HG03469 (cell line): ENCODE measurements at regions not wholly inside any gene's neighbourhood (a gene's known extent, or its start where the extent isn't known, plus 50 kb on each side); places are given as distances from the start of the nearest gene placed in this dataset.

Source experiments
- ATAC-seq: cut with Tn5 transposase; IDR thresholded peaks from one replicate; pipeline ENCODE4 v1.9.1; 2021; ENCODE audit warnings: mild to moderate bottlenecking, moderate library complexity, moderate number of reproducible peaks; ENCODE audit not compliant: unreplicated experiment

DNA sequence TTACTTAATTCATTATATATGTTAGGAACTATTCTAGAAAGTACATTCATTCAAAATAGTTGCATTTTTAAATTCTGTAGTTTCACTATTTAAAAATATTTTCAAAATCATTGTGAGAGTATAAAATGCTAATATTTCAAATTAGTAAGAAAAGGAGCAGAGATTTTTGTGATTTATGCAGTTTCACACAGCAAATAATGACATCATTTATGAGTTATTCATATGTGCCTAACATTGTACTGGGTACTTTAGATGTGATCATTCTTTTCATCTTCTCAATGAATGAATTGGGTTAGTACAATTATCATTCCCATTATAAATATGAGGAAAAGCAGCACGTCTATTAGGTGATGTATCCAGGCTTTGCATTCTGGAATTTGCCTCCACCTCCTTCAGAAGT is 1451.0 kb upstream of the IGFBP7 start:
- ATAC-seq, result no peak

DNA sequence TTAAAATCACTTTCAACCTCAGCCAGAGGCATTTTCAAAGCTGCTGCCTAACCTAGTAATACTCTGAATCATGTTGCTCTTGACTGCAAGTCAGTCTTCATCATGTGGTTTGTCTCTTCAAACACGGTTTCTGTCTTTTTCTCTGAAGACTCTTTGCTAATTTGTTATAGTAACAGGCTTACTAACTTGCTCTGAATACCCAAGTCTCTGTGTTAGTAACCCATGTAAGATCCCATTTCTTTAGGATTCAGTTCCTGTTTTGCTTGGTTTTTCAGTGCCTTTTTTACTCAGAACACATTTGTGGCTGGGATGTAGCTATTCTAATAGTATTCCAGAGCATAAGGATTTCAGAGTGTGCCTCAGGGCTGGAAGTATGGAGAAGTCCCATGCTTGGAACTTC is 1450.6 kb upstream of the IGFBP7 start:
- no peak for ATAC-seq

DNA sequence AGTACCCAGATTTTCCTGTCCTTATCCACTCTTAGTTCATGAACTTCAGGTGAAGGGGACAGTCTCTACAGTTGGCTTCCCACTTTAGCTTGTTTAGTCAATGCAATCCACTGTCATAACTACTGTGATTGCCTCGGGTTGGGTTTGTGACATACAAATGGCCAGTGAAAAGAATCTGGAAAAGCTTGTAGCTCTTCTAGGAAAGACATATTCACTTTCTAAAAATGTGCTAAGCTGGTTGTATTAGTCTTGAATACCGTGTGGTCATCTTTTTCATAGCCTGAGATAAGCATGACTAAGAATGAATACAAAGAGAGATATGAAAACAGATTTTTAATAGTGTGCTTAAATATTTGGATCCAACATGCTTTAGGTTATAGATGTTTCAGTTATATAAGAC is 1443.5 kb upstream of the IGFBP7 start:
- ATAC-seq, result no peak

GRCh38 chr4:58553031-58553430 is 1442.8 kb upstream of the IGFBP7 start:
- ATAC-seq, result no peak

- no peak for ATAC-seq
Measured at GRCh38 chr4:58551676-58552075, 1441.5 kb upstream of the IGFBP7 start.

GRCh38 chr4:58543465-58543864 is 1433.3 kb upstream of the IGFBP7 start:
- ATAC-seq, result no peak

- ATAC-seq, result no peak
Measured at GRCh38 chr4:58541926-58542325, 1431.7 kb upstream of the IGFBP7 start.

GRCh38 chr4:58522765-58523382 is 1412.7 kb upstream of the IGFBP7 start:
- no peak for ATAC-seq

- no peak for ATAC-seq
Measured at GRCh38 chr4:58515226-58515625, 1405.0 kb upstream of the IGFBP7 start.

- ATAC-seq, result no peak
Measured at GRCh38 chr4:58514299-58514698, 1404.1 kb upstream of the IGFBP7 start.

- no peak for ATAC-seq
Measured at GRCh38 chr4:58510652-58511051, 1400.5 kb upstream of the IGFBP7 start.

DNA sequence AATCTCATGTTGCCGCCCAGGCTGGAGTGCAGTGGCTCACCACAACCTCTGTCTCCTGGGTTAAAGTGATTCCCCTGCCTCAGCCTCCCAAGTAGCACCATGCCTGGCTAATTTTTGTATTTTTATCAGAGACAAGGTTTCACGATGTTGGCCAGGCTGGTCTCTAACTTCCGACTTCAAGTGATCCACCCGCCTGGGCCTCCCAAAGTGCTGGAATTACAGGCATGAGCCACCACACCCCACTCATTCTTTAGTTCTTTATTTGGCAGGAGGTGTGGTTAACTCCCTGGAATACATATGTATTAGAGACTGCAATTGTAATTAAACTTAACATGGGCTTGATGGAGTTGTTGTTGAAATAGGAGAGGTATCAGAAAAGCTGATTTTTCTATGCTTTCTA is 1396.9 kb upstream of the IGFBP7 start:
- no peak for ATAC-seq

DNA sequence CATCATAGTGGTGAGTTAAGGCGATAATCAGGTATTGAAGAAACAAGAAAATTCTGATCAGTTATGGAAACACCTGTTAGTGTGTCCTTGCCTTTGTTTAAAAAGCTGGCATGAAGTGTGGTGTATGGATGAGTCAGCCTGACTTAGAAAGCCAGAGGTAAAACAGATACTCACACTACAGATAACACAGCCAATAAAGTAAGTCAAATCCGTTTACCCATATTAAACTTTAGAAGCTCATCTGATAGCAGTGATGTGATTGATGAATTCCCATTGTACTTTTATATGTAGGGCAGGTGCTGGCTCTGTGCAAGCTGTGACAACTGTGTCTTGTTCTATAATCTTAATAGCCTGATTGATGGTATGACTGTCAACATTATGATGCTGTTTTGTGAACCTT is 1392.7 kb upstream of the IGFBP7 start:
- no peak for ATAC-seq

DNA sequence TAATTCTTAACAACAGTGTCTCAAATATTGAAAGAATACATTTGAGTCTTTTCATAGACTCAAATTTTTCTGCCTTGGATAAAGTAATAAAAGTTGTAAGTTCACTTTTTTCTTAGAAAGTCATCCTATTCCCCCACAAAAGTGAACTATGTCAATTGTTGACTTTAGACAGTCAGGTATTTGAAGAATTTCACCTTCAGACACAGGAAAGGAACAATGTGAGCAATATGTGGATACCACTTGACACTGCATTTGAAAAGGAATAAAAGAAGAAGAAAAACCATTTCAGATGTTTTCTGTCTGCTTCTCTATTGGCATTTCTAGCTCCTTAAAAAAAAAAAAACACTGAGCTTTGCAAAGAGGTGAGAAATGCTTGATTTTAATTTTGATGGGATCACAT is 1389.0 kb upstream of the IGFBP7 start:
- no peak for ATAC-seq

DNA sequence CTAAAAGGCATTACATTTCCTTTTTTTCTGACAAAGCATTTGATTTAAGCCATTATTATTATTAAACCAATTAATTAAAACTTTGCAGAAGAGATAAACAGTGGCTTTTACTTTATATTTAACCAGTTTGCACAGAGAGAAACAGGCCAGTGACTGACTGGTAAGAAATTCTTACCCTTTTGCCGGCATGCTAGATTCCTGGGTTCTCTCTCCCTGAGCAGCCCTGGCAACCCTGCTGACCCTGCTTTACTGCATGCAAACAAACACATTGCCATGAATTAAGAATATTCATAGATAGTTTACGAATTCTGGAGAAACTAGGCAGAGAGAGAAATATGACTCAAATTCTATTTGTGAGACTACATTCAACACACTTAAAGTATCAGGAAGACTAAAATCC is 1381.4 kb upstream of the IGFBP7 start:
- no peak for ATAC-seq

GRCh38 chr4:58477950-58478349 is 1367.8 kb upstream of the IGFBP7 start:
- no peak for ATAC-seq

DNA sequence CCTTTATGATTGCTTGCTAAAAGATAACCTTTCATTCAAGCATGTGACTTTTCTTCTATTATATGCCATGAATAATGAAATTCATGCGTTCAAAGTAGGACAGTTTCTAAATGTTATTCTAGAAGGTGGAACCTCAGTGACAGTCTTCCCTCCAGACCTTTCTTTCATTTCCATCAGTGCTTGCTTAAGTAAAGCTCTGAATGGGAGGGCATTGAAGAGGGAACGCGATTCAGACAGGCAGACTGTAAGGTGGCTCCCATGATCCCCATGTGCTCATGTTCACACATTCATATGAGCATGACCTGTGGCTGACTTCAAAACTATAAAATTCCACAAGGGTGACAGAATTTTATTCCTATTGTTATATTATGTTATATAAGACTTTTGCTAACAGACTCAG is 1367.3 kb upstream of the IGFBP7 start:
- ATAC-seq, result no peak

GRCh38 chr4:58475097-58475496 is 1364.9 kb upstream of the IGFBP7 start:
- ATAC-seq, result no peak

DNA sequence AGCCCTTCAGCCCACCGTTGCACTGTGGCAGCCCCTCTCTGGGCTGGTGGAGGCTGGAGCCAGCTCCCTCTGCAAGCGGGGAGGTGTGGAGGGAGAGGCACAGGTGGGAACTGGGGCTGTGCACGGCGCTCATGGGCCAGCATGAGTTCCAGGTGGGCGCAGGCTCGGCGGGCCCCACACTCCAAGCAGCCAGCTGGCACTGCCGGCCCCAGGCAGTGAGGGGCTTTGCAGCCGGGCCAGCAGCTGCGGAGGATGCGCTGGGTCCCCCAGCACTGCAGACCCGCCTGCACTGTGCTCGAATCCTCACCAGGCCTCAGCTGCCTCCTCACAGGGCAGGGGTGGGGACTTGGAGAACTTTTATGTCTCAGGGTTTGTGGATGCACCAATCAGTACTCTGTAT is 1354.8 kb upstream of the IGFBP7 start:
- ATAC-seq, result no peak

- ATAC-seq, result no peak
Measured at GRCh38 chr4:58456727-58457384, 1346.7 kb upstream of the IGFBP7 start.

GRCh38 chr4:58453956-58454355 is 1343.8 kb upstream of the IGFBP7 start:
- no peak for ATAC-seq

DNA sequence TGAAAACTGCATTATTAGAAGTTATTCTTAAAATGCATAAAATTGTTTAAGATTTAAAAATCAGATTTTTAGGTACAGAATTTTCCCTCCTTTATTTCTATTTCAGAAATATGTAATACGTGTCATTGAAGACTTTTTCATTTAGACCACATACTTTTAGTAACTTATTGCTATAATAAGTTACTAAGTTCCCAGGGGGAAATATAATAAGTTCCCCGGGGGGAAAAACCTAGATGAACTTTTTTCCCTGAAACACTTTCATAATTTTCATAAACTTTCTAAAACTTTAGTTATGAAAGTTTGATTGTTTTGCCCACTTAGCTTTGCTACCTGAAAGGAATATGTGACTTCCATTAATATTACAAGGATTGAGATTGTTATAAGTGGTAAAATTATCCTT is 1341.5 kb upstream of the IGFBP7 start:
- ATAC-seq, result no peak

DNA sequence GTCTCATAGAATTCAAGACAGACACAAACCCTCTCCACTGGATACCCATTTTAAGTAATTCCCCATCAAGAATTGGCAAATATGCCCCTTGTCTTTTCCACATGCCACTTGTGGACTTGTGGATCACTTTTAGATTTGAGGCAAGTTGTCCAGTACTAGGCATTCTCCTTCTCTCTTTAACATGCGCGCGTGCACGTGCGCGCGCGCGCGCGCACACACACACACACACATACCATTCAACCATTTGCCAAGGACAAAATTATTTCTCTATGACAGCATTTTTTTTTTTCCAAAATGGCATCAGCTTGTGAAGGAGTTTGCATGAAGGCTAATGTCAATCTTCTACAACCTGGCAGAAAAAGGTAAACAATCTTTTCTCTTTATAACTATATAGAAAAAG is 1325.7 kb upstream of the IGFBP7 start:
- no peak for ATAC-seq
